Endodermal cell (in vitro differentiated cells): ENCODE measurements at regions not wholly inside any gene's neighbourhood (a gene's known extent, or its start where the extent isn't known, plus 50 kb on each side); places are given as distances from the start of the nearest gene placed in this dataset.

Source experiments
- DNase-seq: peaks from one replicate; pipeline ENCODE4 v3.0.0-alpha.2; 2017
- H3K27ac ChIP-seq: 2 replicates; pipeline ENCODE4 v1.5.1; 2013; ENCODE audit warnings: mild to moderate bottlenecking, low read depth, low read length, moderate library complexity
- H3K27me3 ChIP-seq: 2 replicates; pipeline ENCODE4 v1.6.1; 2013; ENCODE audit warnings: mild to moderate bottlenecking, low read length, moderate library complexity; ENCODE audit not compliant: insufficient read depth, control insufficient read depth, poor library complexity, severe bottlenecking
- H3K36me3 ChIP-seq: 2 replicates; pipeline ENCODE4 v1.7.0; 2013; ENCODE audit warnings: mild to moderate bottlenecking, low read length, moderate library complexity; ENCODE audit not compliant: control insufficient read depth, insufficient read depth
- H3K4me1 ChIP-seq: one replicate; pipeline ENCODE4 v1.7.0; 2013; ENCODE audit warnings: low read length; ENCODE audit not compliant: control insufficient read depth, insufficient read depth
- H3K4me3 ChIP-seq: 2 replicates; pipeline ENCODE4 v1.5.1; 2013; ENCODE audit warnings: mild to moderate bottlenecking, low read length, moderate library complexity
- H3K9ac ChIP-seq: 2 replicates; pipeline ENCODE4 v1.6.1; 2013; ENCODE audit warnings: mild to moderate bottlenecking, low read length, moderate library complexity; ENCODE audit not compliant: poor library complexity, severe bottlenecking; ENCODE audit errors: extremely low read depth
- H3K9me3 ChIP-seq: 2 replicates; pipeline ENCODE4 v1.6.1; 2013; ENCODE audit warnings: mild to moderate bottlenecking, low read length, moderate library complexity; ENCODE audit not compliant: control insufficient read depth
- H3K27ac Mint-ChIP-seq: 2 replicates; pipeline ENCODE4 v1.8.0; 2020; ENCODE audit warnings: mixed read lengths
- H3K27me3 Mint-ChIP-seq: 2 replicates; pipeline ENCODE4 v1.8.0; 2021; ENCODE audit warnings: mild to moderate bottlenecking, mixed read lengths; ENCODE audit not compliant: insufficient read depth
- H3K36me3 Mint-ChIP-seq: 2 replicates; pipeline ENCODE4 v1.8.0; 2020; ENCODE audit warnings: low read depth, mixed read lengths
- H3K4me1 Mint-ChIP-seq: 2 replicates; pipeline ENCODE4 v1.8.0; 2020; ENCODE audit warnings: mixed read lengths
- H3K4me3 Mint-ChIP-seq: 2 replicates; pipeline ENCODE4 v1.8.0; 2020; ENCODE audit warnings: mild to moderate bottlenecking, moderate library complexity, mixed read lengths
- H3K9me3 Mint-ChIP-seq: 2 replicates; pipeline ENCODE4 v1.8.0; 2020; ENCODE audit warnings: mild to moderate bottlenecking, mixed read lengths
- WGBS, 2 experiments: methylation state at CpG; one replicate each; pipeline versions ENCODE4 v1.1.5 to v1.1.7; 2013; ENCODE audit warnings: missing lambda C conversion rate in 2 of 2, mixed read lengths in 1 of 2; ENCODE audit not compliant: insufficient coverage in 1 of 2, insufficient read length in 1 of 2; 5-methylcytosine and 5-hydroxymethylcytosine counted together
- TF ChIP-seq, protein P1 (sequence below): fragments of 200-600 bp; sonication (generic); conservative IDR thresholded peaks from 2 replicates; pipeline ENCODE4 v1.5.0; 2021; ENCODE audit warnings: antibody characterized with exemption, mild to moderate bottlenecking

DNA sequence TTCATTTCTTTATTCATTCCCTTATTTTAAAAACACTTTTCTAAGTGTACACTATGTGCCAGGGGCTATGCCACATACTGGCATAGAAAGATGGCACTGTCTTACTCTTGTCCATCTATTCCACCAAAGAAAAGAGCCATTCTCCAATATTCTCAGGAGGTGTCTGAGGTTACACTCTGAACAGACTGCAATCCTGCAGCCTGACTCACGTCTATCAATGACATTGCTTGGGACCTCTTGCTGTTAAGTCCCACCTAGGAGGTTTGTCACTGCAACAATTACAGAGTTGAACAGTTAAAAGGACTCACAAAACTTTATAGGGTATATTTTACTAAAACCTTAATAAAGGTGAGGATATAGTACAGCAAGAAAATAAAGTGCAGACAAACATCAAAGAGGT is 512.9 kb upstream of the HTR2A start:
- Histone ChIP-seq H3K27ac (no peak overlapping the region), H3K4me3 (no peak overlapping the region), H3K36me3 (no peaks in the 10 kb centered on the region), H3K4me1 (no peaks in the 10 kb centered on the region), H3K9ac (no peak overlapping the region), H3K9me3 (no peaks in the 10 kb centered on the region), H3K27me3 (no peaks in the 10 kb centered on the region)
- no peak for DNase-seq
- Mint-ChIP-seq H3K36me3 (no peaks in the 10 kb centered on the region), H3K27ac (no peak overlapping the region), H3K27me3 (no peaks in the 10 kb centered on the region), H3K9me3 (no peaks in the 10 kb centered on the region), H3K4me3 (no peak overlapping the region), H3K4me1 (peaks cover 23% of the 10 kb centered on the region)
- 60 to 61% methylated on average over 1 of the region's 1 CpG for WGBS, 2 experiments
- TF ChIP-seq, protein P1, sequence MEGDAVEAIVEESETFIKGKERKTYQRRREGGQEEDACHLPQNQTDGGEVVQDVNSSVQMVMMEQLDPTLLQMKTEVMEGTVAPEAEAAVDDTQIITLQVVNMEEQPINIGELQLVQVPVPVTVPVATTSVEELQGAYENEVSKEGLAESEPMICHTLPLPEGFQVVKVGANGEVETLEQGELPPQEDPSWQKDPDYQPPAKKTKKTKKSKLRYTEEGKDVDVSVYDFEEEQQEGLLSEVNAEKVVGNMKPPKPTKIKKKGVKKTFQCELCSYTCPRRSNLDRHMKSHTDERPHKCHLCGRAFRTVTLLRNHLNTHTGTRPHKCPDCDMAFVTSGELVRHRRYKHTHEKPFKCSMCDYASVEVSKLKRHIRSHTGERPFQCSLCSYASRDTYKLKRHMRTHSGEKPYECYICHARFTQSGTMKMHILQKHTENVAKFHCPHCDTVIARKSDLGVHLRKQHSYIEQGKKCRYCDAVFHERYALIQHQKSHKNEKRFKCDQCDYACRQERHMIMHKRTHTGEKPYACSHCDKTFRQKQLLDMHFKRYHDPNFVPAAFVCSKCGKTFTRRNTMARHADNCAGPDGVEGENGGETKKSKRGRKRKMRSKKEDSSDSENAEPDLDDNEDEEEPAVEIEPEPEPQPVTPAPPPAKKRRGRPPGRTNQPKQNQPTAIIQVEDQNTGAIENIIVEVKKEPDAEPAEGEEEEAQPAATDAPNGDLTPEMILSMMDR = no peak

DNA sequence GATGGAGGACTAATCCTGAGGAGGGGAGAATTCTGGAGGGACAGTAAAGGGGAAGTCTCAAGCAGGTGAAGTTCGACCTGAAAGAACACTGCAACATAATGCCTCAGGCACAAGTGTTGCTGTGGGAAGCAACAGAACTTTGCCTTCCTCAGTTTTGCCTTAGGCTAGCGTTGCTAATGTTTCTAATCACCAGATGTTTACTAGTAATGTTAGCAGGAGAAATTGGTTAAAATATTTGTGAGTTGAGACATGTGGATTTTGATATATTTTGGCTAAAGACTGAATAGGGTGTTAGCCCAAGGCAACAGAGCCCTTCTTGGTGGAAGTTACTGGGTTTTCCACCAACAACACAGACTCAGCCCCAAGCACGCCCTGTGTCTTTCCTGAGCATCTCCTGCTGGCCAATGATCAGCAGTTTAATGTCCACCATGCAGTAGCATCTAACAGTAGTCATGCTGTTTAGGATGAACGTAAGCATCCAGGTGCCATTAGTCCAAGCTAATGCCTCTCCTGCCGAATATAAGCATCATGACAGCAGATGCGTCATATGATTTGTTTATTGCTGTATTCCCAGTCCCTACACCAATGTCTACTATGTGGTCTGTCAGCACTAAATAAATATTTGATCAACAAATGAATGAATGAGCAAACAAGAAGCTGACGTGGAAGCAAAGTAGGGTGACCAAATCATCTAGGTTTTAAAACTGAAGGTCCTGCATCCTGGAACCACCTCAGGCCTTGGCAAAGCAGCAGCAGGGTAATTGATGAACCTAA is 511.9 kb upstream of the HTR2A start:
- Histone ChIP-seq H3K9me3 (no peaks in the 10 kb centered on the region), H3K36me3 (no peaks in the 10 kb centered on the region), H3K4me3 (no peak overlapping the region), H3K27ac (no peak overlapping the region), H3K27me3 (no peaks in the 10 kb centered on the region), H3K4me1 (no peaks in the 10 kb centered on the region), H3K9ac (no peak overlapping the region)
- no peak overlapping the region for H3K4me3 Mint-ChIP-seq
- no peaks in the 10 kb centered on the region for H3K36me3 Mint-ChIP-seq
- no peaks in the 10 kb centered on the region for H3K27me3 Mint-ChIP-seq
- 90 to 92% methylated on average over 6 to 7 of the region's 7 CpGs for WGBS, 2 experiments
- TF ChIP-seq, protein P1 = no peak
- no peaks in the 10 kb centered on the region for H3K9me3 Mint-ChIP-seq
- H3K27ac Mint-ChIP-seq = no peak overlapping the region
- no peak for DNase-seq
- peaks cover 19% of the 10 kb centered on the region for H3K4me1 Mint-ChIP-seq

DNA sequence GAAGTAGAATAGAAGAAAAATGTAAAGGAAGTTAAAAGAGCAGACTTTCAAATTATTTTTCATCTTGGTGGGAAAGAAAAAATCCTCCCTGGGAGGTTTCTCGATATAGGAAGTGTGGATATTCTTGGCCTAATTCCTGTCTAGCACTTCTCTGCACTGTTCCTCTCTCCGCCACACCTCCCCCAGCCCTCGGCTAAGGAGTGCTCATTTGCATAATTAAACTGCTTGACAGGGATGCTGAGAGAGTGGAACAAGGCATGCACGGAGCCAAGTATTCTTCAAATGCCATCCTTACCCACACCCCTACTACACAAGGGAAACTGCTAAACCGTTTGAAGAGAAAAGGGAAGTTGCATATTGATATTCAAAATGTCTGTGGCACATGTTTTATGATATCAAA is 511.0 kb upstream of the HTR2A start:
- Histone ChIP-seq H3K9ac (no peak overlapping the region), H3K9me3 (no peaks in the 10 kb centered on the region), H3K36me3 (no peaks in the 10 kb centered on the region), H3K27ac (no peak overlapping the region), H3K27me3 (no peaks in the 10 kb centered on the region), H3K4me1 (no peaks in the 10 kb centered on the region), H3K4me3 (no peak overlapping the region)
- Mint-ChIP-seq H3K4me1 (peaks cover 19% of the 10 kb centered on the region), H3K36me3 (no peaks in the 10 kb centered on the region), H3K27me3 (no peaks in the 10 kb centered on the region), H3K27ac (no peak overlapping the region), H3K4me3 (no peak overlapping the region), H3K9me3 (no peaks in the 10 kb centered on the region)
- DNase-seq = no peak
- 72 to 100% methylated on average over 1 to 5 of the region's 5 CpGs for WGBS, 2 experiments
- TF ChIP-seq, protein P1 = no peak
